HepG2 (cell line): ENCODE measurements at regions not wholly inside any gene's neighbourhood (a gene's known extent, or its start where the extent isn't known, plus 50 kb on each side); places are given as distances from the start of the nearest gene placed in this dataset.

Experiments used
- EZH2 ChIP-seq: conservative IDR thresholded peaks from 2 replicates; pipeline ENCODE4 v1.6.1; 2012; ENCODE audit warnings: mild to moderate bottlenecking, low read depth, low read length, moderate library complexity
- FOXA1 ChIP-seq, 2 experiments: fragments of 450-650 bp in 1 of 2; sonication (generic) in 1 of 2; formaldehyde crosslinking in 1 of 2; IDR thresholded peaks; 2 replicates each; pipeline versions ENCODE4 v1.4.0 to v1.6.1; 2016 to 2020; ENCODE audit warnings: missing genetic modification reagents in 1 of 2
- GTF3A ChIP-seq: sonication (generic); formaldehyde crosslinking; conservative IDR thresholded peaks from 2 replicates; pipeline ENCODE4 v1.4.0; 2020; ENCODE audit warnings: mild to moderate bottlenecking, missing genetic modification reagents
- HHEX ChIP-seq: IDR thresholded peaks from 2 replicates; pipeline ENCODE4 v1.6.1; 2016; ENCODE audit warnings: control low read depth
- HNF4G ChIP-seq, 2 experiments: sonication (generic) in 1 of 2; formaldehyde crosslinking in 1 of 2; IDR thresholded peaks; 2 replicates each; pipeline versions ENCODE4 v1.4.0 to v1.6.1; 2011 to 2020; ENCODE audit warnings: borderline replicate concordance in 2 of 2, low read depth in 2 of 2, mild to moderate bottlenecking in 2 of 2, low read length in 1 of 2, missing genetic modification reagents in 1 of 2, moderate library complexity in 1 of 2
- IRF1 ChIP-seq: sonication (generic); formaldehyde crosslinking; IDR thresholded peaks from 2 replicates; pipeline ENCODE4 v1.4.0; 2020; ENCODE audit warnings: low read depth, mild to moderate bottlenecking, missing genetic modification reagents
- MAX ChIP-seq: IDR thresholded peaks from 2 replicates; pipeline ENCODE4 v1.6.1; 2012; ENCODE audit warnings: inconsistent platforms
- POLR2A ChIP-seq, 2 experiments: IDR thresholded peaks; 2 replicates each; pipeline ENCODE4 v1.6.1; 2011; ENCODE audit warnings: low read depth in 2 of 2, low read length in 2 of 2, mild to moderate bottlenecking in 1 of 2, moderate library complexity in 1 of 2; ENCODE audit not compliant: insufficient read depth in 1 of 2
- RAD51 ChIP-seq: fragments of 450-650 bp; IDR thresholded peaks from 2 replicates; pipeline ENCODE4 v1.6.1; 2016; ENCODE audit warnings: borderline replicate concordance
- RNF2 ChIP-seq: fragments of 450-650 bp; conservative IDR thresholded peaks from 2 replicates; pipeline ENCODE4 v1.6.1; 2016; ENCODE audit warnings: low read depth
- ZNF781 ChIP-seq: sonication (generic); formaldehyde crosslinking; IDR thresholded peaks from 2 replicates; pipeline ENCODE4 v1.5.1; 2020; ENCODE audit warnings: borderline replicate concordance, mild to moderate bottlenecking, missing genetic modification reagents; ENCODE audit errors: not compliant biosample characterization

GRCh38 chr2:66789741-66790140 lies 354.8 kb downstream of the MEIS1 start:
- no peak for TF ChIP-seq RAD51
- TF ChIP-seq IRF1 (CRISPR knock-in tag): no peak
- no peak for TF ChIP-seq MAX
- no peak for TF ChIP-seq RNF2
- TF ChIP-seq HNF4G (IDR thresholded peaks at IDR 0.05; ENCODE audit: borderline replicate concordance, low read depth, low read length): no peak
- no peak for TF ChIP-seq HNF4G (CRISPR knock-in tag; IDR thresholded peaks at IDR 0.05; ENCODE audit: borderline replicate concordance, low read depth)
- no peak for TF ChIP-seq EZH2
- TF ChIP-seq ZNF781 (CRISPR knock-in tag): no peak
- TF ChIP-seq GTF3A (CRISPR knock-in tag): no peak
- no peak for TF ChIP-seq HHEX (CRISPR knock-in tag)
- no peak for TF ChIP-seq FOXA1 (IDR thresholded peaks at IDR 0.05)
- TF ChIP-seq FOXA1 (CRISPR knock-in tag; IDR thresholded peaks at IDR 0.05): no peak
- TF ChIP-seq POLR2A (IDR thresholded peaks at IDR 0.05; ENCODE audit: insufficient read depth in 1 of 2, low read depth in 2 of 2, low read length in 2 of 2): no peak
